Astrocyte (in vitro differentiated cells and primary cell): ENCODE measurements at regions not wholly inside any gene's neighbourhood (a gene's known extent, or its start where the extent isn't known, plus 50 kb on each side); places are given as distances from the start of the nearest gene placed in this dataset.

Experiments used
- DNase-seq: peaks from one replicate; pipeline ENCODE4 v3.0.0-alpha.2; 2010; ENCODE audit warnings: low read depth
- FAIRE-seq: peaks from 2 replicates; lab custom pipeline; 2011; peaks lifted over from hg19 to GRCh38; lab: Jason Lieb, UNC
- H2AFZ ChIP-seq: 2 replicates; pipeline ENCODE4 v1.6.0; 2012; ENCODE audit warnings: low read depth, low read length, inconsistent platforms
- H3K27ac ChIP-seq: 2 replicates; pipeline ENCODE4 v1.5.1; 2011; ENCODE audit warnings: low read depth, low read length, inconsistent platforms
- H3K27me3 ChIP-seq: 2 replicates; pipeline ENCODE4 v1.6.0; 2011; ENCODE audit warnings: low read length, inconsistent platforms; ENCODE audit not compliant: insufficient read depth
- H3K36me3 ChIP-seq: 2 replicates; pipeline ENCODE4 v1.5.1; 2011; ENCODE audit warnings: low read length, inconsistent platforms; ENCODE audit not compliant: insufficient read depth
- H3K4me1 ChIP-seq: 2 replicates; pipeline ENCODE4 v1.5.1; 2011; ENCODE audit warnings: low read length, inconsistent platforms; ENCODE audit not compliant: insufficient read depth
- H3K4me2 ChIP-seq: 2 replicates; pipeline ENCODE4 v1.6.0; 2012; ENCODE audit warnings: low read length, inconsistent platforms
- H3K4me3 ChIP-seq: 2 replicates; pipeline ENCODE4 v1.5.1; 2011; ENCODE audit warnings: low read depth, mild to moderate bottlenecking, low read length, inconsistent platforms; ENCODE audit not compliant: insufficient read depth
- H3K79me2 ChIP-seq: 2 replicates; pipeline ENCODE4 v1.6.0; 2012; ENCODE audit warnings: mild to moderate bottlenecking, low read length, inconsistent platforms; ENCODE audit not compliant: insufficient read depth
- H3K9ac ChIP-seq: 2 replicates; pipeline ENCODE4 v1.6.0; 2012; ENCODE audit warnings: mild to moderate bottlenecking, low read length, inconsistent platforms
- H3K9me3 ChIP-seq: 2 replicates; pipeline ENCODE4 v1.5.1; 2012; ENCODE audit warnings: low read depth, mild to moderate bottlenecking, low read length, inconsistent platforms; ENCODE audit not compliant: insufficient read depth
- H4K20me1 ChIP-seq: 2 replicates; pipeline ENCODE4 v1.6.0; 2012; ENCODE audit warnings: low read length, inconsistent platforms; ENCODE audit not compliant: insufficient read depth
- H3K27ac Mint-ChIP-seq: one replicate; pipeline ENCODE4 v1.8.0; 2021; ENCODE audit warnings: mild to moderate bottlenecking, mixed read lengths; ENCODE audit not compliant: unreplicated experiment
- H3K27me3 Mint-ChIP-seq: one replicate; pipeline ENCODE4 v1.8.0; 2021; ENCODE audit warnings: low read depth, mixed read lengths; ENCODE audit not compliant: unreplicated experiment
- H3K36me3 Mint-ChIP-seq: one replicate; pipeline ENCODE4 v1.8.0; 2021; ENCODE audit warnings: low read depth, mixed read lengths; ENCODE audit not compliant: unreplicated experiment
- H3K4me1 Mint-ChIP-seq: one replicate; pipeline ENCODE4 v1.8.0; 2021; ENCODE audit warnings: low read depth, mixed read lengths; ENCODE audit not compliant: unreplicated experiment
- H3K4me3 Mint-ChIP-seq: one replicate; pipeline ENCODE4 v1.8.0; 2021; ENCODE audit warnings: mild to moderate bottlenecking, moderate library complexity, mixed read lengths; ENCODE audit not compliant: unreplicated experiment
- H3K9me3 Mint-ChIP-seq: one replicate; pipeline ENCODE4 v1.8.0; 2021; ENCODE audit warnings: mild to moderate bottlenecking, mixed read lengths; ENCODE audit not compliant: unreplicated experiment
- CTCF ChIP-seq: IDR thresholded peaks from 2 replicates; pipeline ENCODE4 v1.5.1; 2011; ENCODE audit warnings: low read depth, mild to moderate bottlenecking, inconsistent platforms, low read length, moderate library complexity; ENCODE audit not compliant: insufficient read depth
- EZH2 ChIP-seq: IDR thresholded peaks from 2 replicates; pipeline ENCODE4 v1.6.1; 2012; ENCODE audit warnings: mild to moderate bottlenecking, low read length, inconsistent platforms; ENCODE audit not compliant: insufficient read depth

DNA sequence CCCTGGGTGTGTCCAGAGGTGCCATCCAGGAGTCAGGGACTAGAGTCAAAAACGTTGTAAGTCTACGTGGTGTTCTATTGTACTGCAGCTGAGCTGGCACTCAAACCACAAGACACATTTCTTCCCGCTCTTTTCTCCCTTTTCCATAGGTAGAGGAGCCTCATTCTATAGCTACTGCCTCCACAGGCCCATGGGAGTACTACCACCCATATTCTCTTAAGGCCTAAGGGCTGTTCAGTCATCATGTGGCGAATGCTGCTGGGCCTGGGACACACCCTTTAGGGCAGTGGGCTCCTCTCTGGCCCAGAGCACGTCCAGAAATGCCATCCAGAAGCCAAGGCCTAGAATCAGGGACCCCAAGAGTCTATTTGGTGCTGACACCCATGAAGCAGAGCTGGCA lies 1271.7 kb downstream of the CNTNAP5 start:
- no peak overlapping the region for H3K4me3 ChIP-seq
- Mint-ChIP-seq H3K27me3 (no peaks in the 10 kb centered on the region), H3K9me3 (no peaks in the 10 kb centered on the region), H3K4me3 (no peak overlapping the region), H3K4me1 (no peaks in the 10 kb centered on the region), H3K36me3 (no peaks in the 10 kb centered on the region), H3K27ac (no peak overlapping the region)
- H3K27ac ChIP-seq: no peak overlapping the region
- FAIRE-seq: no peak
- H3K27me3 ChIP-seq: no peaks in the 10 kb centered on the region
- peaks cover 5% of the 10 kb centered on the region for H3K9me3 ChIP-seq
- H3K9ac ChIP-seq: no peak overlapping the region
- DNase-seq: no peak
- no peak overlapping the region for H2AFZ ChIP-seq
- no peak overlapping the region for H3K4me2 ChIP-seq
- TF ChIP-seq CTCF: no peak
- no peak for TF ChIP-seq EZH2
- no peaks in the 10 kb centered on the region for H3K4me1 ChIP-seq
- no peaks in the 10 kb centered on the region for H3K79me2 ChIP-seq
- H4K20me1 ChIP-seq: no peaks in the 10 kb centered on the region
- H3K36me3 ChIP-seq: no peaks in the 10 kb centered on the region

GRCh38 chr2:125310657-125311364 lies 1285.7 kb downstream of the CNTNAP5 start:
- H3K4me1 Mint-ChIP-seq: no peaks in the 10 kb centered on the region
- Histone ChIP-seq H4K20me1 (no peaks in the 10 kb centered on the region), H3K4me3 (no peak overlapping the region), H3K4me2 (no peak overlapping the region), H3K27ac (no peak overlapping the region), H2AFZ (no peak overlapping the region), H3K79me2 (no peaks in the 10 kb centered on the region), H3K4me1 (no peaks in the 10 kb centered on the region), H3K36me3 (no peaks in the 10 kb centered on the region), H3K9me3 (peaks cover 5% of the 10 kb centered on the region), H3K27me3 (no peaks in the 10 kb centered on the region), H3K9ac (no peak overlapping the region)
- H3K27me3 Mint-ChIP-seq: peaks cover 3% of the 10 kb centered on the region
- TF ChIP-seq CTCF: no peak
- TF ChIP-seq EZH2: no peak
- DNase-seq: no peak
- H3K27ac Mint-ChIP-seq: no peak overlapping the region
- no peaks in the 10 kb centered on the region for H3K9me3 Mint-ChIP-seq
- H3K4me3 Mint-ChIP-seq: no peak overlapping the region
- no peak for FAIRE-seq
- H3K36me3 Mint-ChIP-seq: no peaks in the 10 kb centered on the region

- no peak for TF ChIP-seq EZH2
- no peak for TF ChIP-seq CTCF
- Histone ChIP-seq H3K4me3 (no peak overlapping the region), H3K9ac (no peak overlapping the region), H3K27me3 (no peaks in the 10 kb centered on the region), H3K79me2 (no peaks in the 10 kb centered on the region), H4K20me1 (no peaks in the 10 kb centered on the region), H3K36me3 (no peaks in the 10 kb centered on the region), H3K4me2 (no peak overlapping the region), H3K4me1 (no peaks in the 10 kb centered on the region), H3K9me3 (peaks cover 5% of the 10 kb centered on the region), H3K27ac (no peak overlapping the region), H2AFZ (no peak overlapping the region)
- H3K4me1 Mint-ChIP-seq: no peaks in the 10 kb centered on the region
- H3K36me3 Mint-ChIP-seq: no peaks in the 10 kb centered on the region
- no peak overlapping the region for H3K4me3 Mint-ChIP-seq
- DNase-seq (no peak), FAIRE-seq (no peak)
- no peak overlapping the region for H3K27ac Mint-ChIP-seq
- H3K27me3 Mint-ChIP-seq: peaks cover 3% of the 10 kb centered on the region
- no peaks in the 10 kb centered on the region for H3K9me3 Mint-ChIP-seq
Measured at GRCh38 chr2:125312342-125312741, 1287.3 kb downstream of the CNTNAP5 start.
